Common myeloid progenitor, CD34-positive (primary cell): ENCODE measurements at regions not wholly inside any gene's neighbourhood (a gene's known extent, or its start where the extent isn't known, plus 50 kb on each side); places are given as distances from the start of the nearest gene placed in this dataset.

ENCODE experiments used
- CTCF ChIA-PET: fragments of 350-600 bp; sonication (Branson Sonifier 250); formaldehyde crosslinking; loops from one replicate; lab custom pipeline; 2021; ENCODE audit warnings: antibody characterized with exemption; lab: Charles Lee
- POLR2A ChIA-PET: fragments of 350-600 bp; sonication (Branson Sonifier 250); formaldehyde crosslinking; loops from one replicate; lab custom pipeline; 2021; ENCODE audit warnings: antibody characterized with exemption; lab: Charles Lee
- DNase-seq, 3 donors: peaks; one replicate each; pipeline versions ENCODE4 v3.0.0 to v3.0.0-alpha.2; 2013
- H3K27ac ChIP-seq, 2 experiments: 1 replicate in 1 of 2; 2 replicates in 1 of 2; pipeline ENCODE4 v1.7.0; 2013; ENCODE audit warnings: inconsistent platforms in 2 of 2, low read length in 2 of 2, mild to moderate bottlenecking in 2 of 2, low read depth in 1 of 2, moderate library complexity in 1 of 2; ENCODE audit not compliant: severe bottlenecking in 2 of 2, insufficient read depth in 1 of 2, poor library complexity in 1 of 2
- H3K27me3 ChIP-seq, 5 experiments: replicated peaks in 2 of 5; 1 replicate in 3 of 5; 2 replicates in 2 of 5; pipeline versions ENCODE4 v1.6.1 to v1.7.0; 2013; ENCODE audit warnings: low read length in 4 of 5, mild to moderate bottlenecking in 2 of 5, moderate library complexity in 2 of 5, inconsistent platforms in 1 of 5; ENCODE audit not compliant: insufficient read depth in 5 of 5, control insufficient read depth in 4 of 5
- H3K36me3 ChIP-seq, 4 experiments: 1 replicate in 2 of 4; 2 replicates in 2 of 4; pipeline versions ENCODE4 v1.6.1 to v1.7.0; 2013; ENCODE audit warnings: low read length in 3 of 4, control low read depth in 1 of 4, mild to moderate bottlenecking in 1 of 4; ENCODE audit not compliant: control insufficient read depth in 4 of 4, insufficient read depth in 4 of 4
- H3K4me1 ChIP-seq, 4 experiments: 1 replicate in 3 of 4; 2 replicates in 1 of 4; pipeline versions ENCODE4 v1.6.1 to v1.7.1; 2013; ENCODE audit warnings: low read length in 3 of 4, mild to moderate bottlenecking in 3 of 4, control low read depth in 1 of 4, inconsistent platforms in 1 of 4, moderate library complexity in 1 of 4; ENCODE audit not compliant: control insufficient read depth in 4 of 4, insufficient read depth in 4 of 4; ENCODE audit errors: control extremely low read depth in 1 of 4
- H3K4me3 ChIP-seq, 7 experiments: 1 replicate in 4 of 7; 2 replicates in 3 of 7; pipeline versions ENCODE4 v1.5.1 to v1.7.0; 2013; ENCODE audit warnings: mild to moderate bottlenecking in 7 of 7, low read length in 6 of 7, moderate library complexity in 6 of 7, inconsistent platforms in 2 of 7, low read depth in 2 of 7, control low read depth in 1 of 7; ENCODE audit not compliant: insufficient read depth in 4 of 7, control insufficient read depth in 1 of 7; ENCODE audit errors: extremely low read depth in 1 of 7
- H3K9me3 ChIP-seq, 5 experiments: 1 replicate in 4 of 5; 2 replicates in 1 of 5; pipeline versions ENCODE4 v1.6.1 to v1.7.1; 2013; ENCODE audit warnings: low read length in 4 of 5, mild to moderate bottlenecking in 2 of 5, inconsistent platforms in 1 of 5, low read depth in 1 of 5, moderate library complexity in 1 of 5; ENCODE audit not compliant: control insufficient read depth in 4 of 5, insufficient read depth in 2 of 5; ENCODE audit errors: control extremely low read depth in 1 of 5
- WGBS: methylation state at CpG from one replicate; pipeline ENCODE4 v1.1.5; 2013; ENCODE audit not compliant: insufficient coverage; 5-methylcytosine and 5-hydroxymethylcytosine counted together

DNA sequence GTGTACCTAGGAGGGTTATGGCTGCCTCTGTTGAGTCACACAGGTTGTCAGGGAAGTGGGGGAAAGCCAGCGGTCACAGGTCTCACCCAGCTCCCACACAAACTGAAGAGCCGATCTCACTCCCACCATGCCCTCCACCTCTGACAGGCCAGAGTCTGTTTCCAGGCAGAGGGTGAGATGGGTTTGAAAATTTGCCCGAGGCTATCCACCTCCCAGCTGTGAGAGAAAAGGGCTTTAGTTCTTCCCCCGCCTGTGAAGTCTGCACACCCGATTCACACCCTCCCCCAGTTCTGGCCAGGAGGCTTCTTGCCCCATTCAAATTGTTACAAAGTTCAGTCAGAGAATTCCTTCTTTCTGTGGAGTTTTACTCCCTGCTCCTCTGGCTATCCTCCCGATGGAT is 446.9 kb downstream of the EDEM1 start:
- peaks cover 0 to 15% (median 4%) of the 10 kb centered on the region in 4 experiments for H3K4me1 ChIP-seq
- no peak for DNase-seq
- CTCF ChIA-PET, result interaction anchor here (1.7 kb wide), 1 partner anchor 13 kb away, joined by 3 read pairs; no protein-coding TSS in a partner anchor
- peaks cover 0 to 26% (median 8%) of the 10 kb centered on the region in 5 experiments for H3K9me3 ChIP-seq
- H3K4me3 ChIP-seq, result no peak overlapping the region
- WGBS, result 100% methylated on average over 3 of the region's 6 CpGs
- no peaks in the 10 kb centered on the region for H3K36me3 ChIP-seq
- POLR2A ChIA-PET, result no interaction called here
- peaks cover 0 to 36% (median 4%) of the 10 kb centered on the region in 5 experiments for H3K27me3 ChIP-seq
- no peak overlapping the region for H3K27ac ChIP-seq

DNA sequence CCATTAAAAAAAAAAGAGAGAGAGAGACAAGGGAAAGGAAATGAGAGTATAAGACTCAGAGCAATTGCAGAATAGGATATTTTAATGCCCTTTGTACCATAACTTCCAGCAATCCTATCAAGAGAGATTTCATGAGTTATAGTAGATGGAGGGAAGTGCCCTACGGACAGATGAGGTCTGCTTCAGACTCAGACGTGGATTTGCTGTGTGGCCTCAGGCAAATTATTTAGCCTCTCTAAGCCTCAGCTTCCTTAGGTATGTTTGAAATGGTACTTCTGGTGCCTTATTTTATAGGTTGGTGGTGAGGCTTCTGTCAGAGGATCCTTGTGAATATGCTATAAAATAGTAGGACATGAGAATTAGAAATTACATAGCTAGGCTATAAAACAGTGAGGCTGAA is 448.2 kb downstream of the EDEM1 start:
- Histone ChIP-seq H3K27me3 (peaks cover 0 to 36% (median 4%) of the 10 kb centered on the region in 5 experiments), H3K4me1 (peaks cover 0 to 5% (median 0%) of the 10 kb centered on the region in 4 experiments), H3K9me3 (peaks cover 0 to 31% (median 12%) of the 10 kb centered on the region in 5 experiments), H3K36me3 (no peaks in the 10 kb centered on the region), H3K27ac (no peak overlapping the region), H3K4me3 (no peak overlapping the region)
- ChIA-PET CTCF (no interaction called here), POLR2A (interaction anchor here (0.6 kb wide), 1 partner anchor 465 kb away, joined by 3 read pairs; no protein-coding TSS in a partner anchor)
- 100% methylated on average over 2 of the region's 2 CpGs for WGBS
- no peak for DNase-seq

DNA sequence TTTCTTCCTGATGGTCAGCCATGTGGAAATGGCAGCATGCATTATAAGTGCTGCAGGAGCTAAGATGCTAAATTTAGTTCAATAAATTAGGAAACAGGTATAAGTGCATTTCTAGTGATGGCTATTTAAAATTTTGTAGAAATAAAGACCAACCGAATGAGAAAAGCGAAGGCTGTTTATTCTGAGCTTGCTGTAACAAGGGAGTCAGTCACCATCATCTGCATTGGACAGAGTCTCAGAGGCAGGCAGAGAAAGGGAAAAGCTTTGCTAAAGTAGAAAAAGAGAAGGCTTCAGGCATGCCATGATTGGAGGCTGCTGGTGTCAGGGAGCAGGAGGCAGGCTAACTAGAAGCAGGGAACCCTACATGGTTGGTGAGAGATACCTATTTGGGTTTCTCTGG is 451.0 kb downstream of the EDEM1 start:
- CTCF ChIA-PET, result interaction anchor here (1.0 to 1.1 kb wide), 2 partner anchors 18 to 101 kb away, joined by 3 read pairs; no protein-coding TSS in a partner anchor
- WGBS, result 100% methylated on average over 2 of the region's 2 CpGs

DNA sequence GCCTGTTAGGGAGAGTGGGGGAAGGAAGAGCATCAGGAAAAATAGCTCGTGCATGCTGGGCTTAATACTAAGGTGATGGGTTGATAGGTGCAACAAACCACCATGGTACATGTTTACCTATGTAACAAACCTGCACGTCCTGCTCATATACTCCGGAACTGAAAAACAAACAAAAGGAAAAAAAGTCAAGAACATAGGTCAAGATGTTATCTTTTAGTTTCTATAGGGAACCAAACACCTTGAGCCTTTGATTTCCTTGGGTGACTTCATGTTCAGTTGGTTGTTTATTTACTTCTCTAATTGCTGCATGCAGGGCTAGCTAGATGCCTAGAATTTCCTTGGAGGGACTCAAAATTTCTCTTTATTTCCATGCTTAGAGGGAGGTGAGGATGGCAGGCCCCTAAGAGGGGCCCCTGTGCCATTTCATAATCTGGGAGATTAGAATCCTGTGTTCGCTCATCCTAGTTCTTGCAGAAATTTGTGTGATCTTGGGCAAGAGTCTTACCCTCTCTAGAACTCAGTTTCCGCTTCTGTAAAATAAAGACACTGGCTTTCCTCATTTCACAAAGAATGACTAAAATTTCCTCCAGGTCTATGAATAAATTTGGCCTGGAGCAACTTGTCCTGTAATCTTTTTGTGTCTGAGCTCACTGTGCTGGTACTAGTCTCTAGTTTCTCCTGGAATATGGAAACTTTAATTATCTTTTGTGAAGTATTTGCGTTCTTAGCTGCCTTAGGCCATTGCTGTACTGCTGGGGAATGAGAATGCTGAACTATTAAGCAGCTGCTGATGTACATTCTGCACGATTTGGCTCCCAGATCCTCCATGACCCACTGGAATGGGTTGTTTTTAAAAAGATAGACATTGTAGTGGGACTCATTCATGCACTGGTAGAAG is 457.5 kb downstream of the EDEM1 start:
- H3K4me3 ChIP-seq, result no peak overlapping the region
- H3K27ac ChIP-seq, result no peak overlapping the region
- 92% methylated on average over 4 of the region's 7 CpGs for WGBS
- peaks cover 0 to 11% (median 3%) of the 10 kb centered on the region in 5 experiments for H3K9me3 ChIP-seq
- H3K4me1 ChIP-seq, result no peaks in the 10 kb centered on the region
- no peaks in the 10 kb centered on the region for H3K27me3 ChIP-seq
- DNase-seq, result no peak
- no peaks in the 10 kb centered on the region for H3K36me3 ChIP-seq
- CTCF ChIA-PET, result no interaction called here
- POLR2A ChIA-PET, result no interaction called here

More for the DNA sequence above, 451.0 kb downstream of the EDEM1 start:
- Histone ChIP-seq H3K36me3 (no peaks in the 10 kb centered on the region), H3K4me1 (no peaks in the 10 kb centered on the region), H3K27me3 (peaks cover 0 to 23% (median 0%) of the 10 kb centered on the region in 5 experiments), H3K27ac (no peak overlapping the region), H3K4me3 (no peak overlapping the region), H3K9me3 (peaks cover 0 to 39% (median 12%) of the 10 kb centered on the region in 5 experiments)
- no peak for DNase-seq
- POLR2A ChIA-PET, result no interaction called here

DNA sequence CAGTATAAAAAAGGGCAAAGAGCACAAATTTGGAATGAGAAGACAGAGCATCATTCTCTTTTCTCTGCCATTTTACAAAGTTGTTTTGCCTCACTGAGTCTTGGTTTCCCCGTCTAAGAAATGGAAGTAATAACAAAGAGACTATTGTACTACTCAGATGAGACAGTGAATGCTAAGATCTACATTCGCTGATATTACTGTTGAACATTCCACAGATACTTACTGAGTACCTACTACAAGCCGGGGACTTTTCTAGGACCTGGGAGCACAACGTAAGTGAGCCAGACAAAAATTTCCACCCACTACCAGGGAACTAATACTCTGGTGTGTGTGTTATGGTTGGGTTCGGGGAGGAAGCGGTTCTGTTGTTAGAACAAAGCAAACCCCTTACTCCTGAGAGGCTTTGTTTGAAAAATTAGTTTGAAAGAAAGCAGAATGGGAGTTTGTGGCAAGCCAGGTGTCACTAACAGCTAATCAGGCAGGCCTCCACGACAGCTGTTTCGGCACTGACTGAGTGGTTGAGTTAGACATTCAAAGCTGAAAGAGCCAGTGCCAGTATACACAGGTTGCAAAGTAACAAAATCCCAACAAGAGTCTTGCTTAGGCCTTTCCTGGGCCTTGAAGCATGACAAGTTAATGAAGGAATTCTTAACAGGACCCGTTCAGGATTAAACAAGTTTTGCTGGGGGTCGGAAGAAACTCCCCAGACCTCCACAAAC is 458.3 kb downstream of the EDEM1 start:
- CTCF ChIA-PET, result no interaction called here
- peaks cover 0 to 8% (median 0%) of the 10 kb centered on the region in 5 experiments for H3K9me3 ChIP-seq
- H3K4me1 ChIP-seq, result no peaks in the 10 kb centered on the region
- H3K27ac ChIP-seq, result no peak overlapping the region
- no peak overlapping the region for H3K4me3 ChIP-seq
- H3K36me3 ChIP-seq, result no peaks in the 10 kb centered on the region
- POLR2A ChIA-PET, result no interaction called here
- no peaks in the 10 kb centered on the region for H3K27me3 ChIP-seq
- no peak for DNase-seq
- 94% methylated on average over 4 of the region's 10 CpGs for WGBS

DNA sequence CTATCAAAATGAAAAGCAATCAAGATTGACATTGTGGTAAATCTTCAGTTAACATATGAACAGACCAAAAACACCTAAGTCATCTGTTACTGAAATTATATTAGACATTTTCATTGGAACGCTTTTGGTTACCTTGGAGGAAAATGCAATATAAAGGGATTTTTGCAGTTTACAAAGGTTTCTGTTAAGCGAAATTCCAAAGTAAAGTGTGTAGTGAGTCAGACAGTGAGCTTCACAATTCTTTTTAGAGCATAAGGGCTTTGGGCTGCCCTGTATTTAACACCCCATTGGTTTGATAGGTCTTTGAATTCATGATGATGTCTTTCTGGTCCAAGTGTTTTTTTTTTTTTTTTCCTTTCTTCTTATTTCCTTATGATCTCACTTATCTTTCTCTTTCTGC is 462.8 kb downstream of the EDEM1 start:
- H3K36me3 ChIP-seq, result no peaks in the 10 kb centered on the region
- no peak overlapping the region for H3K27ac ChIP-seq
- POLR2A ChIA-PET, result no interaction called here
- 100% methylated on average over 1 of the region's 2 CpGs for WGBS
- H3K27me3 ChIP-seq, result no peaks in the 10 kb centered on the region
- CTCF ChIA-PET, result no interaction called here
- H3K4me1 ChIP-seq, result no peaks in the 10 kb centered on the region
- H3K4me3 ChIP-seq, result no peak overlapping the region
- no peak for DNase-seq
- peaks cover 0 to 4% (median 2%) of the 10 kb centered on the region in 5 experiments for H3K9me3 ChIP-seq
